WTC11 (cell line): ENCODE measurements at regions not wholly inside any gene's neighbourhood (a gene's known extent, or its start where the extent isn't known, plus 50 kb on each side); places are given as distances from the start of the nearest gene placed in this dataset.
A peak's percentile ranks its signal among the peaks of the same experiment; 100 is the strongest.

Source experiments
- ATAC-seq: fragments of 200-7000 bp; cut with Tn5 transposase; 2 replicates; pipeline ENCODE4 v1.10.0; 2021; ENCODE audit warnings: mild to moderate bottlenecking, moderate library complexity
- CTCF ChIA-PET: fragments of 300-600 bp; sonication (Branson Sonifier 250); formaldehyde crosslinking; loops from one replicate; lab custom pipeline; 2021; ENCODE audit warnings: antibody characterized with exemption; lab: Charles Lee
- POLR2A ChIA-PET: fragments of 350-600 bp; sonication (Branson Sonifier 250); formaldehyde crosslinking; loops from one replicate; lab custom pipeline; 2021; ENCODE audit warnings: antibody characterized with exemption; lab: Charles Lee
- DNase-seq: peaks from one replicate; pipeline ENCODE4 v3.0.0; 2021; ENCODE audit warnings: low spot score
- H3K27ac Mint-ChIP-seq: 2 replicates; pipeline ENCODE4 v1.8.0; 2021; ENCODE audit warnings: mixed read lengths
- H3K27me3 Mint-ChIP-seq: 2 replicates; pipeline ENCODE4 v1.8.0; 2021; ENCODE audit warnings: low read depth, mild to moderate bottlenecking, moderate library complexity, mixed read lengths
- H3K36me3 Mint-ChIP-seq: 2 replicates; pipeline ENCODE4 v1.8.0; 2021; ENCODE audit warnings: mixed read lengths
- H3K4me1 Mint-ChIP-seq: 2 replicates; pipeline ENCODE4 v1.8.0; 2022; ENCODE audit warnings: mixed read lengths
- H3K4me3 Mint-ChIP-seq: 2 replicates; pipeline ENCODE4 v1.8.0; 2021; ENCODE audit warnings: mild to moderate bottlenecking, moderate library complexity, mixed read lengths
- H3K9me3 Mint-ChIP-seq: 2 replicates; pipeline ENCODE4 v1.8.0; 2021; ENCODE audit warnings: mixed read lengths
- ATF1 ChIP-seq: sonication (generic); formaldehyde crosslinking; IDR thresholded peaks from 2 replicates; pipeline ENCODE4 v1.8.1; 2023; ENCODE audit warnings: mild to moderate bottlenecking, moderate library complexity, missing genetic modification reagents
- ATF2 ChIP-seq: sonication (generic); formaldehyde crosslinking; IDR thresholded peaks from 2 replicates; pipeline ENCODE4 v1.8.1; 2022; ENCODE audit warnings: low read depth, missing genetic modification reagents, borderline replicate concordance
- CREB1 ChIP-seq: sonication (generic); formaldehyde crosslinking; IDR thresholded peaks from 2 replicates; pipeline ENCODE4 v1.8.0; 2023; ENCODE audit warnings: mild to moderate bottlenecking, missing genetic modification reagents
- FOXJ3 ChIP-seq: sonication (generic); formaldehyde crosslinking; IDR thresholded peaks from 2 replicates; pipeline ENCODE4 v1.9.0; 2021; ENCODE audit warnings: missing genetic modification reagents, mild to moderate bottlenecking, borderline replicate concordance
- FOXK1 ChIP-seq: sonication (generic); formaldehyde crosslinking; IDR thresholded peaks from 2 replicates; pipeline ENCODE4 v1.8.0; 2022; ENCODE audit warnings: mild to moderate bottlenecking, moderate library complexity, missing genetic modification reagents
- GRHL2 ChIP-seq: fragments of 250-450 bp; sonication (Bioruptor Pico); IDR thresholded peaks from 2 replicates; pipeline ENCODE4 v1.8.0; 2022; ENCODE audit warnings: mild to moderate bottlenecking, moderate library complexity; ENCODE audit not compliant: insufficient replicate concordance, severe bottlenecking
- HMGA2 ChIP-seq: fragments of 250-450 bp; sonication (Bioruptor Pico); IDR thresholded peaks from 2 replicates; pipeline ENCODE4 v1.4.0; 2021; ENCODE audit warnings: mild to moderate bottlenecking, moderate library complexity
- IRF2 ChIP-seq: sonication (generic); formaldehyde crosslinking; IDR thresholded peaks from 2 replicates; pipeline ENCODE4 v1.8.0; 2022; ENCODE audit warnings: low read depth, missing genetic modification reagents, borderline replicate concordance
- JUN ChIP-seq: sonication (generic); formaldehyde crosslinking; IDR thresholded peaks from 2 replicates; pipeline ENCODE4 v1.8.0; 2023; ENCODE audit warnings: mild to moderate bottlenecking, missing genetic modification reagents
- KAT7 ChIP-seq: sonication (generic); formaldehyde crosslinking; IDR thresholded peaks from 2 replicates; pipeline ENCODE4 v1.8.1; 2023; ENCODE audit warnings: missing genetic modification reagents, mild to moderate bottlenecking, borderline replicate concordance
- MLX ChIP-seq: sonication (generic); formaldehyde crosslinking; IDR thresholded peaks from 2 replicates; pipeline ENCODE4 v1.8.1; 2023; ENCODE audit warnings: mild to moderate bottlenecking, missing genetic modification reagents, moderate library complexity
- MXD4 ChIP-seq: fragments of 250-450 bp; sonication (Bioruptor Pico); IDR thresholded peaks from 2 replicates; pipeline ENCODE4 v1.8.0; 2021; ENCODE audit warnings: mild to moderate bottlenecking, moderate library complexity, borderline replicate concordance
- MYBL2 ChIP-seq: sonication (generic); formaldehyde crosslinking; IDR thresholded peaks from 2 replicates; pipeline ENCODE4 v1.8.1; 2023; ENCODE audit warnings: mild to moderate bottlenecking, moderate library complexity, missing genetic modification reagents
- NFATC4 ChIP-seq: fragments of 250-450 bp; sonication (Bioruptor Pico); IDR thresholded peaks from 2 replicates; pipeline ENCODE4 v1.9.0; 2021; ENCODE audit warnings: mild to moderate bottlenecking
- NFE2L1 ChIP-seq: sonication (generic); formaldehyde crosslinking; IDR thresholded peaks from 2 replicates; pipeline ENCODE4 v1.8.1; 2023; ENCODE audit warnings: missing genetic modification reagents
- NR2C2 ChIP-seq: sonication (generic); formaldehyde crosslinking; IDR thresholded peaks from 2 replicates; pipeline ENCODE4 v1.8.0; 2022; ENCODE audit warnings: mild to moderate bottlenecking, missing genetic modification reagents
- OVOL2 ChIP-seq: fragments of 250-450 bp; sonication (Bioruptor Pico); IDR thresholded peaks from 2 replicates; pipeline ENCODE4 v1.9.0; 2021; ENCODE audit warnings: mild to moderate bottlenecking, borderline replicate concordance
- SMAD4 ChIP-seq: sonication (generic); formaldehyde crosslinking; IDR thresholded peaks from 2 replicates; pipeline ENCODE4 v1.8.0; 2022; ENCODE audit warnings: mild to moderate bottlenecking, missing genetic modification reagents
- SP1 ChIP-seq: sonication (generic); formaldehyde crosslinking; conservative IDR thresholded peaks from 2 replicates; pipeline ENCODE4 v1.8.1; 2022; ENCODE audit warnings: missing genetic modification reagents
- ZNF121 ChIP-seq: sonication (generic); formaldehyde crosslinking; IDR thresholded peaks from 2 replicates; pipeline ENCODE4 v1.8.0; 2023; ENCODE audit warnings: missing genetic modification reagents
- ZNF138 ChIP-seq: sonication (generic); formaldehyde crosslinking; conservative IDR thresholded peaks from 2 replicates; pipeline ENCODE4 v1.8.1; 2022; ENCODE audit warnings: mild to moderate bottlenecking, moderate library complexity, missing genetic modification reagents
- ZNF219 ChIP-seq: sonication (generic); formaldehyde crosslinking; IDR thresholded peaks from 2 replicates; pipeline ENCODE4 v1.8.0; 2023; ENCODE audit warnings: missing genetic modification reagents, mild to moderate bottlenecking, borderline replicate concordance
- ZNF317 ChIP-seq: sonication (generic); formaldehyde crosslinking; IDR thresholded peaks from 2 replicates; pipeline ENCODE4 v1.8.1; 2023; ENCODE audit warnings: low read depth, mild to moderate bottlenecking, moderate library complexity, missing genetic modification reagents, borderline replicate concordance
- ZNF671 ChIP-seq: fragments of 250-450 bp; sonication (Bioruptor Pico); IDR thresholded peaks from 2 replicates; pipeline ENCODE4 v1.8.0; 2021; ENCODE audit warnings: mild to moderate bottlenecking
- TF ChIP-seq, protein P1 (sequence below): sonication (generic); formaldehyde crosslinking; conservative IDR thresholded peaks from 2 replicates; pipeline ENCODE4 v1.8.1; 2022; ENCODE audit warnings: mild to moderate bottlenecking, missing genetic modification reagents
- TF ChIP-seq, protein P2 (sequence below): fragments of 250-450 bp; sonication (Bioruptor Pico); IDR thresholded peaks from 2 replicates; pipeline ENCODE4 v1.9.0; 2021; ENCODE audit warnings: moderate library complexity, mild to moderate bottlenecking, inconsistent platforms, borderline replicate concordance
- TF ChIP-seq, protein P3 (sequence below): sonication (generic); formaldehyde crosslinking; IDR thresholded peaks from 2 replicates; pipeline ENCODE4 v1.8.1; 2023; ENCODE audit warnings: mild to moderate bottlenecking, missing genetic modification reagents, moderate library complexity

GRCh38 chr14:55889124-55889523 is 229.1 kb upstream of the PELI2 start (continued):
- TF ChIP-seq OVOL2 (CRISPR knock-in tag) (no peak), ZNF671 (CRISPR knock-in tag) (no peak), ZNF219 (no peak), ZNF138 (no peak), GRHL2 (CRISPR knock-in tag) (no peak), NFE2L1 (no peak), MYBL2 (CRISPR knock-in tag) (no peak), ATF1 (CRISPR knock-in tag) (no peak), NR2C2 (CRISPR knock-in tag) (no peak)
- TF ChIP-seq, protein P1, sequence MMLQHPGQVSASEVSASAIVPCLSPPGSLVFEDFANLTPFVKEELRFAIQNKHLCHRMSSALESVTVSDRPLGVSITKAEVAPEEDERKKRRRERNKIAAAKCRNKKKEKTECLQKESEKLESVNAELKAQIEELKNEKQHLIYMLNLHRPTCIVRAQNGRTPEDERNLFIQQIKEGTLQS: no peak
- TF ChIP-seq, protein P2, sequence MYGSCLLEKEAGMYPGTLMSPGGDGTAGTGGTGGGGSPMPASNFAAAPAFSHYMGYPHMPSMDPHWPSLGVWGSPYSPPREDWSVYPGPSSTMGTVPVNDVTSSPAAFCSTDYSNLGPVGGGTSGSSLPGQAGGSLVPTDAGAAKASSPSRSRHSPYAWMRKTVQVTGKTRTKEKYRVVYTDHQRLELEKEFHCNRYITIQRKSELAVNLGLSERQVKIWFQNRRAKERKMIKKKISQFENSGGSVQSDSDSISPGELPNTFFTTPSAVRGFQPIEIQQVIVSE: no peak

DNA sequence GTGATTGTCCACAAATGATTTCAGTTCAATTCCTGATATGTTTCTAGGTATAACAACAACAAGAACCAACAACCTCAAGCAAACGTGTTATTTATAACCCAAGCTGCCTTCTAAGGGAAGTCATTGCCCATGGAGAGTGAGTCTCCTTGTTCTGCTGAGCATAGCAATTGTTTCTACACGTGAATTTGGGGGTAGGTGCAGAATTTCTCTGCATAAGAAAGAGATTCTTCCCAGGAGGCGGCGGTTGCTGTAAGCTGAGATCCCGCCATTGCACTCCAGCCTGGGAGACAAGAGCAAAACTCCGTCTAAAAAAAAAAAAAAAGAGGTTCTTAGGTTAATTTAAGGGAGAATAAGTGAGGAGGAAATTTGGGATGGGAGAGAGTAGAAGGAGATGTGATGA is 226.5 kb upstream of the PELI2 start:
- Mint-ChIP-seq H3K4me3 (no peak overlapping the region; the same call in 1 of the 2 replicates), H3K27me3 (no peaks in the 10 kb centered on the region), H3K4me1 (peaks cover 51% of the 10 kb centered on the region), H3K36me3 (no peaks in the 10 kb centered on the region), H3K9me3 (0 out of 2 replicates have a peak, but pooled peaks cover 4% of the 10 kb centered on the region), H3K27ac (peak overlapping the region; percentile 52; the same call in 1 of the 2 replicates)
- ATAC-seq (peak; percentile 89), DNase-seq (peak; percentile 34)
- TF ChIP-seq SP1: 0 out of 2 replicates have a peak, but pooled peaks have one; percentile 32
- TF ChIP-seq ATF1 (CRISPR knock-in tag): no peak
- TF ChIP-seq HMGA2 (CRISPR knock-in tag): no peak
- no peak for TF ChIP-seq ZNF317 (CRISPR knock-in tag)
- ChIA-PET POLR2A (no interaction called here), CTCF (no interaction called here)

- no peak overlapping the region for H3K4me3 Mint-ChIP-seq
- no peaks in the 10 kb centered on the region for H3K27me3 Mint-ChIP-seq
- DNase-seq: no peak
- H3K4me1 Mint-ChIP-seq: peaks cover 51% of the 10 kb centered on the region
- no peaks in the 10 kb centered on the region for H3K36me3 Mint-ChIP-seq
- no peak for TF ChIP-seq OVOL2 (CRISPR knock-in tag)
- ATAC-seq: no peak
- no peak overlapping the region for H3K27ac Mint-ChIP-seq
- ChIA-PET POLR2A (no interaction called here), CTCF (interaction anchor here (1.1 kb wide), 1 partner anchor 152 kb away, joined by 3 read pairs; no protein-coding TSS in a partner anchor)
- H3K9me3 Mint-ChIP-seq: 0 out of 2 replicates have a peak, but pooled peaks cover 4% of the 10 kb centered on the region
Measured at GRCh38 chr14:55892906-55893305, 225.3 kb upstream of the PELI2 start.

DNA sequence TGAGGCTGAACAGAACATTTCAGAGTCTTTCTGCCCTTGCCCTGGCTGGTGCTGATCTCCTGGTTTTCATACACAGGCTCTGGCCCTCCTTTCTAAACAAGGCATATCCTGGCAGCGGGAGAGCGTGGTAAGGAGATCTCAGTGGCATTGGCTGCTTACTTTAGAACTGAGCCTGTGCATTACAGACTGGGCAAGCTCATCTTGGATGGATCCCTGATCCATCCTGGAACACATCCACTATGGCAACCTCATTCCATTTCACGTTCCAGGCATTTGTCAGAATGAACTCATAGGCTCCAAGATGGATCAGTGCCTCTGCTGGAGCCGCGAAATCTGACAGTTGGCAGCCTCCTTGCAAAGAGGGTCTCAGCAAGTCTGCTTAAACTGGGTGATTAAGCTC is 224.5 kb upstream of the PELI2 start:
- ChIA-PET CTCF (interaction anchor here (1.1 kb wide), 1 partner anchor 152 kb away, joined by 3 read pairs; no protein-coding TSS in a partner anchor), POLR2A (no interaction called here)
- DNase-seq (no peak), ATAC-seq (no peak)
- TF ChIP-seq CREB1 (no peak), ZNF121 (CRISPR knock-in tag) (no peak), NFATC4 (CRISPR knock-in tag) (no peak), GRHL2 (CRISPR knock-in tag) (no peak)
- Mint-ChIP-seq H3K27me3 (no peaks in the 10 kb centered on the region), H3K4me3 (no peak overlapping the region), H3K27ac (no peak overlapping the region), H3K4me1 (peaks cover 47% of the 10 kb centered on the region), H3K36me3 (no peaks in the 10 kb centered on the region), H3K9me3 (0 out of 2 replicates have a peak, but pooled peaks cover 4% of the 10 kb centered on the region)

DNA sequence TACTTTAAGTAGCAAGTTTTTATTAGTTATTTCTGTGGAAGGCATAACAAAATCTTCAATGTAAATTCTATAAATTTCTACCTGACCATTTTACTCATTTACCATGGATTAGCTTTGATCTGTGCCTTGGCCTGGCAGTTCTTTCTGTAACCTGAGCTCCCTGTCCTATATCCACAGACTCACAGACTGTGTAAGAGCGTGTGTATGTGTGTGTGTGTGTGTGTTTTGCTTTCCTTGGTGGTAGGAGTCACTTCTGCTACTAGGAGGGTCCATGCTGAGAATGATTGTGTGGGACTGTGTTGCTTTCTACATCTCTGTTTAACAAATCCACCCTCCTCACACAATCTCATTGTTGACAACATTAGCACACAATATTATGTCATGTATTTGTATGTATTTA is 221.2 kb upstream of the PELI2 start:
- peaks cover 27% of the 10 kb centered on the region for H3K4me1 Mint-ChIP-seq
- no peak overlapping the region for H3K27ac Mint-ChIP-seq
- H3K4me3 Mint-ChIP-seq: no peak overlapping the region
- no peaks in the 10 kb centered on the region for H3K27me3 Mint-ChIP-seq
- POLR2A ChIA-PET: no interaction called here
- H3K36me3 Mint-ChIP-seq: no peaks in the 10 kb centered on the region
- CTCF ChIA-PET: no interaction called here
- ATAC-seq (no peak), DNase-seq (no peak)
- no peaks in the 10 kb centered on the region for H3K9me3 Mint-ChIP-seq
- TF ChIP-seq, protein P3, sequence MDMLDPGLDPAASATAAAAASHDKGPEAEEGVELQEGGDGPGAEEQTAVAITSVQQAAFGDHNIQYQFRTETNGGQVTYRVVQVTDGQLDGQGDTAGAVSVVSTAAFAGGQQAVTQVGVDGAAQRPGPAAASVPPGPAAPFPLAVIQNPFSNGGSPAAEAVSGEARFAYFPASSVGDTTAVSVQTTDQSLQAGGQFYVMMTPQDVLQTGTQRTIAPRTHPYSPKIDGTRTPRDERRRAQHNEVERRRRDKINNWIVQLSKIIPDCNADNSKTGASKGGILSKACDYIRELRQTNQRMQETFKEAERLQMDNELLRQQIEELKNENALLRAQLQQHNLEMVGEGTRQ (CRISPR knock-in tag): no peak
- TF ChIP-seq MXD4 (CRISPR knock-in tag) (no peak), SMAD4 (no peak), KAT7 (CRISPR knock-in tag) (no peak), FOXJ3 (no peak), ATF2 (no peak), GRHL2 (CRISPR knock-in tag) (no peak), MLX (CRISPR knock-in tag) (no peak), MYBL2 (CRISPR knock-in tag) (no peak), JUN (CRISPR knock-in tag) (no peak), FOXK1 (CRISPR knock-in tag) (no peak), IRF2 (CRISPR knock-in tag) (no peak)
